ENCODE measurements at regions not wholly inside any gene's neighbourhood (a gene's known extent, or its start where the extent isn't known, plus 50 kb on each side); places are given as distances from the start of the nearest gene placed in this dataset.

- no peak for TF ChIP-seq CTCF (IDR thresholded peaks at IDR 0.05; ENCODE audit: low read depth, low read length, missing input control)
- TF ChIP-seq, protein P1, sequence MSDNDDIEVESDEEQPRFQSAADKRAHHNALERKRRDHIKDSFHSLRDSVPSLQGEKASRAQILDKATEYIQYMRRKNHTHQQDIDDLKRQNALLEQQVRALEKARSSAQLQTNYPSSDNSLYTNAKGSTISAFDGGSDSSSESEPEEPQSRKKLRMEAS (IDR thresholded peaks at IDR 0.05) = no peak
- no peak for TF ChIP-seq YY1 (IDR thresholded peaks at IDR 0.05)
- no peak for TF ChIP-seq ATF3 (IDR thresholded peaks at IDR 0.05)
These were observed 278.7 kb downstream of the EN1 start for GRCh38 chr2:118568700-118569099.

All from liver (tissue), 3 donors.